Activated CD8-positive, alpha-beta memory T cell treated with anti-CD3 and anti-CD28 coated beads, Interleukin-2, amount 10 ng/mL, durations not matched to agents 7 days and 5 days (primary cell): ENCODE measurements at regions not wholly inside any gene's neighbourhood (a gene's known extent, or its start where the extent isn't known, plus 50 kb on each side); places are given as distances from the start of the nearest gene placed in this dataset.

Source experiments
- ATAC-seq: fragments of 150-1000 bp; cut with Tn5 transposase; one replicate; pipeline ENCODE4 v1.10.0; 2021; ENCODE audit warnings: moderate library complexity
- CTCF ChIA-PET: fragments of 350-600 bp; sonication (Branson Sonifier 250); formaldehyde crosslinking; loops from one replicate; lab custom pipeline; 2021; ENCODE audit warnings: antibody characterized with exemption; lab: Charles Lee
- DNase-seq: peaks from one replicate; pipeline ENCODE4 v3.0.0-alpha.2; 2020
- H3K27ac Mint-ChIP-seq: one replicate; pipeline ENCODE4 v1.8.0; 2021; ENCODE audit warnings: mild to moderate bottlenecking, mixed read lengths
- H3K27me3 Mint-ChIP-seq: one replicate; pipeline ENCODE4 v1.8.0; 2021; ENCODE audit warnings: mixed read lengths
- H3K36me3 Mint-ChIP-seq: one replicate; pipeline ENCODE4 v1.8.0; 2021; ENCODE audit warnings: mild to moderate bottlenecking, mixed read lengths
- H3K4me1 Mint-ChIP-seq: one replicate; pipeline ENCODE4 v1.8.0; 2021; ENCODE audit warnings: mixed read lengths
- H3K4me3 Mint-ChIP-seq: one replicate; pipeline ENCODE4 v1.8.0; 2021; ENCODE audit warnings: mild to moderate bottlenecking, moderate library complexity, mixed read lengths
- H3K9me3 Mint-ChIP-seq: one replicate; pipeline ENCODE4 v1.8.0; 2022; ENCODE audit warnings: low read depth, mixed read lengths

DNA sequence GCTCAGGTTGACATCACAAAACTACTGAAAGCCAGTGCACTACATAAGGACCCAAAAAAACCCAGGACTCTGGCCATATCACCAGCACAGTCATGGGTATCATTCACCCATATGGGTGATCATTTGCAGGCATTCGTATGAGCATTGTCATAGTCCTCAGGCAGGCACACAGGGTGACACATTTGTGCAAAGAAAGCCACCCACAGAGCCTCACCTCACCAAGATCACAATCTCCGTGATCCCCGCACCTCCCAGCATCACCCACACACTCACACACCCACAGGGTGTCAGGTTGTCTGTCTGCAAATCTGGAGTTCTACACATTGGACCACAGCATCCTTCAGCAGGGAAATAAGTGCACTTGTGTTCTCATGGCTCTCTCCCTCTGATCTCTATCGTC lies 166.0 kb upstream of the LPP start:
- Mint-ChIP-seq H3K9me3 (peaks cover 4% of the 10 kb centered on the region), H3K36me3 (peaks cover 6% of the 10 kb centered on the region), H3K4me1 (peaks cover 32% of the 10 kb centered on the region), H3K4me3 (no peak overlapping the region), H3K27ac (peak overlapping the region; percentile 3), H3K27me3 (no peaks in the 10 kb centered on the region)
- DNase-seq (peak; percentile 71), ATAC-seq (peak; percentile 70)
- CTCF ChIA-PET, result interaction anchor here (1.1 kb wide), 1 partner anchor 12 kb away, joined by 3 read pairs; no protein-coding TSS in a partner anchor

DNA sequence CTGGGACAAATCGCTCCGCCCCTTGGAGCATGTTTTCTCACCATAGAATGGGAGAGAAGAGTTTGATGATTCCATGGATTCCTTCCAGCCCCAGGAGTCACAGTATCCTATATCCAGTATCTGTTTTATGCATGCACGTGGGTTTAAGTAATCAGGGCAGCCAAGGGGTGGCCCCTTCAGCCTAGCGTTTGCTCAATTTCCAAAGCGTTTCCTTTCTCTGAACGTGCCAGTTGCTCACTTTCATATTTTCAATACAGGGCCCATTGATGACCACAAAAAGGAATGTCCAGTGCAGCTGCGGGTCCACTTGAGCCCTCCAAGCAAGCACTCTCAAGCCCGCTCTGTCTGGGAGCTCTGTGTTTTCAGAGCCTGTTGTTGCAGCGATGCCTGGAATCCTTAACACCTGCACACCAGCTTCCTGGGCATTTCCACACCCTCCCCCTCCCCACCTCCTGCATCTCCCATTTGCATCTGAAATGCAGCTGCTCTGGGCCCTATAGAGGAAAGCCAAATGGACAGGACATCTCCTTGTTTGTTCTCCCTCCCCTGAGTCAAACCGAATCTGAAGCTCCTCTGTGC lies 164.3 kb upstream of the LPP start:
- Mint-ChIP-seq H3K27me3 (no peaks in the 10 kb centered on the region), H3K27ac (no peak overlapping the region), H3K9me3 (peaks cover 4% of the 10 kb centered on the region), H3K4me1 (peaks cover 45% of the 10 kb centered on the region), H3K36me3 (peaks cover 17% of the 10 kb centered on the region), H3K4me3 (no peak overlapping the region)
- ATAC-seq (no peak), DNase-seq (no peak)
- CTCF ChIA-PET, result interaction anchor here (0.8 to 2.1 kb wide), 3 partner anchors 9 to 249 kb away, joined by 3 to 10 read pairs (median 3); no protein-coding TSS in a partner anchor

DNA sequence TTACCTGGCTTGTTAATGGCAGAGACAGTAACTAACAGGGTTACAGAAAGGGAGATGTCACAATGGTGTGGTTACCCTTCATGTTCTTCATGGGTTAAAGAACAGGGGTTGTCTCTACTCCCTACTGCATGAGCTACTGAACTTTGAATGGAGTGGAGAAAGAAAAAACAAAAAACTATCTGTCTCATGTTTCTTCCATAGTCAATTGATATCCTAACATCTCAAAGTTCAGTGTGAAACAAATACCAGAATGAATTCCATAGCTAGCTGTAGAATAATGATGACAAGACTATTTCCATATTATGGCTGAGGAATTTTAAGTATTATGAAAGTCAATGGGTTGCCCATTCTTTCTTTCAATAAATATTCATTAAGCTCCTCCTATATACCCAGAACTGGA lies 161.3 kb upstream of the LPP start:
- no peaks in the 10 kb centered on the region for H3K27me3 Mint-ChIP-seq
- DNase-seq, result no peak
- H3K4me3 Mint-ChIP-seq, result no peak overlapping the region
- CTCF ChIA-PET, result interaction anchor here (0.8 to 3.3 kb wide), 3 partner anchors 10 to 245 kb away, joined by 3 to 12 read pairs (median 5); no protein-coding TSS in a partner anchor
- peaks cover 48% of the 10 kb centered on the region for H3K4me1 Mint-ChIP-seq
- ATAC-seq, result no peak
- H3K36me3 Mint-ChIP-seq, result peaks cover 23% of the 10 kb centered on the region
- H3K27ac Mint-ChIP-seq, result no peak overlapping the region
- peaks cover 4% of the 10 kb centered on the region for H3K9me3 Mint-ChIP-seq

DNA sequence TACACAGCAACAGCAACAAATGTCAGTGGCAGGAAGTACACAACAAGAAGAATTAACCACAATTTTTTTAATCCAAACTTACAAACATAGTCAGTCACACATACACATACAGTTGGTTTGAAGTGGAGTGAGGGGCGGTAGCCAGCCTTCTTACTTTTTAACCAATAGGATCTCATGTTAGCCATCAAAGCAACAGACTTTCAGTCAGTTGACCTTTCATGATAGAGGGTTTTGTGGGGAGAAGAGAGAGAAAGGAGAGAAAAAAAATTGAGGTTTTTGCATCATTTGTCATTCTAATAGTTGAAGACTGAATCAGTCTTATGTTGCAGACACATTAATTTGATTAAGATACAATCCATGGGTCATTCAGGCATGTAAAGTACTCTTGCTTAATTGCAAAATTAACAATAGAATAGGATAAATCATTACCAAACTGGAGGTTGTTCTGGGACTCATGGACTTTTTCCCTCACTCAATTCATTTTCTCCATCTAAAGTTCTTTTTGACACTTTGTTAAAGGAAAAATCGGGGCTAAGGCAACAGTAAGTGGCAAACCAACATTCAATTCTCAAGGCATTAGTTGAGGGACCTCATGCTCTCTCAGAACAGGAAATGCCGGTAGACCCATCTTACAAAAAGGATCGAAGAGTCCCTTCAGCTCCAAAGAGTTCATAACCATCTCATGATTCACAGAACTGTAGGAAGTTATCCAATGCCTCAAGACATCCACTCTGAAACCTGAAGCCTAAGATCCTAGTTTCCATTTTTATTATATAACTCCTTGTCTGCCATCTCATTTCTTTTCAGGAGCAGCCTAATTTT lies 159.5 kb upstream of the LPP start:
- Mint-ChIP-seq H3K36me3 (peaks cover 24% of the 10 kb centered on the region), H3K4me3 (peak overlapping the region; percentile 10), H3K4me1 (peaks cover 58% of the 10 kb centered on the region), H3K27me3 (no peaks in the 10 kb centered on the region), H3K27ac (peak overlapping the region; percentile 82), H3K9me3 (peaks cover 4% of the 10 kb centered on the region)
- CTCF ChIA-PET, result interaction anchor here (1.3 to 7.2 kb wide), 4 partner anchors 8 to 961 kb away, joined by 3 to 35 read pairs (median 4); no protein-coding TSS in a partner anchor
- peak; percentile 65 for DNase-seq
- peak; percentile 85 for ATAC-seq

DNA sequence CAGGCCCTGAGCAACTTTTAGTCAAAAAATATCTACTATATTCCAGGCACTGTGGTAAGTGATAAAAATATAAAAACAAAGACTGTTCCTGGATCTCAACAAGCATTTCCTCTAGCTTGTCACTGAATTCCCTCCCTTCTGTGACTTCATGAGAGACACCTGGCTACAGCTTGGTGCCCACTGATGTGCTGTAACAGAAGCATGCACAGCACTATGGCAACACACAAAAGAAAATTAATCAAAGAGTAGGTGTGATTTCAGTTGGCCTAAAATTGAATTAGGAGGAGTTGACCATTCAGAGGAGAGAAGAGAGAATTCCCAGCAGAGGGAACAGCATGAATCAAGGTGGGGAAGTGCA lies 158.9 kb upstream of the LPP start:
- DNase-seq (no peak), ATAC-seq (no peak)
- peaks cover 24% of the 10 kb centered on the region for H3K36me3 Mint-ChIP-seq
- CTCF ChIA-PET, result interaction anchor here (1.3 to 7.2 kb wide), 4 partner anchors 9 to 960 kb away, joined by 3 to 35 read pairs (median 4); no protein-coding TSS in a partner anchor
- no peaks in the 10 kb centered on the region for H3K27me3 Mint-ChIP-seq
- peaks cover 64% of the 10 kb centered on the region for H3K4me1 Mint-ChIP-seq
- no peak overlapping the region for H3K4me3 Mint-ChIP-seq
- peaks cover 4% of the 10 kb centered on the region for H3K9me3 Mint-ChIP-seq
- peak overlapping the region; percentile 27 for H3K27ac Mint-ChIP-seq

DNA sequence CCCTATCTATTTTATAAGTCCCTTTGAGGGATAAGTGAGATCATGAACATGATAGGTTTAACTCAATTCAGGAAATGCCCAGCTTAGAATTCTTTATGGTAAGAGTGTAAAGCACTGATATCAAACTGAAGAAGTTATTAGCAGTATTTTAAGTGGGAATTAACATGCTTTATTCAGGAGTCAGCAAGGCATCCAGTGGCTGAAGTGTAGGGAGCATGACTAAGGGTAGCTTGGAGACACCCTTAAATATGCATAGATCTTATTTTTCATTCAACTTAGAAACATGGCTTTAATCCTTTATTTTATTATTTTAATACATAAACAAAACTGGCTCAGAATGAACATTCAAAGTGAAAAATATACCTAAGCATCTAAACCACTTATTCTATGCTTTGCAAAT lies 158.3 kb upstream of the LPP start:
- no peaks in the 10 kb centered on the region for H3K27me3 Mint-ChIP-seq
- peaks cover 27% of the 10 kb centered on the region for H3K36me3 Mint-ChIP-seq
- no peak overlapping the region for H3K27ac Mint-ChIP-seq
- peaks cover 4% of the 10 kb centered on the region for H3K9me3 Mint-ChIP-seq
- no peak for DNase-seq
- ATAC-seq, result no peak
- CTCF ChIA-PET, result interaction anchor here (0.9 to 7.2 kb wide), 8 partner anchors 9 to 959 kb away, joined by 3 to 35 read pairs (median 4); partner anchors contain the start of gene BCL6
- no peak overlapping the region for H3K4me3 Mint-ChIP-seq
- peaks cover 70% of the 10 kb centered on the region for H3K4me1 Mint-ChIP-seq

DNA sequence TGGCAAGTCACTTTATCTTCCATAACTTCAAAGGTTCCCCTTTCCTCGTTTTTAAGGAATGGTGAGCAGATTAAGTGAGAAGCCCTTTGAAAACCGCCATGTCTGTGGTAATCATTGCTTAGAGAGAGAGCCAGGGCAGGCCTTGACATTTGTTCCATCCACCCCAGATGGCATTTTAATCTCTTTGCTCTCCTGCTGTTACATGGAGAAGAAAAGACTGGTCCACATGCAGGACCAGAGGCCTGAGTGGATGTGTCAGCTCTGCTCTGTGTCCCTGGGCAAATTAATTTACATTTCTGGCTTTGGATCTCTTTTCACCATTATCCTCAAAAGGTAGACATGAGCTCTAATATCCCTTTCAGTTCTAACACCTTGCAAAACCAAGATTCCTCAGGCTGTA lies 157.3 kb upstream of the LPP start:
- Mint-ChIP-seq H3K4me1 (peaks cover 78% of the 10 kb centered on the region), H3K36me3 (peaks cover 26% of the 10 kb centered on the region), H3K27ac (no peak overlapping the region), H3K9me3 (no peaks in the 10 kb centered on the region), H3K4me3 (no peak overlapping the region), H3K27me3 (no peaks in the 10 kb centered on the region)
- CTCF ChIA-PET, result interaction anchor here (0.9 to 7.2 kb wide), 8 partner anchors 17 to 257 kb away, joined by 3 to 35 read pairs (median 4); partner anchors contain the start of gene BCL6
- no peak for DNase-seq
- ATAC-seq, result no peak

DNA sequence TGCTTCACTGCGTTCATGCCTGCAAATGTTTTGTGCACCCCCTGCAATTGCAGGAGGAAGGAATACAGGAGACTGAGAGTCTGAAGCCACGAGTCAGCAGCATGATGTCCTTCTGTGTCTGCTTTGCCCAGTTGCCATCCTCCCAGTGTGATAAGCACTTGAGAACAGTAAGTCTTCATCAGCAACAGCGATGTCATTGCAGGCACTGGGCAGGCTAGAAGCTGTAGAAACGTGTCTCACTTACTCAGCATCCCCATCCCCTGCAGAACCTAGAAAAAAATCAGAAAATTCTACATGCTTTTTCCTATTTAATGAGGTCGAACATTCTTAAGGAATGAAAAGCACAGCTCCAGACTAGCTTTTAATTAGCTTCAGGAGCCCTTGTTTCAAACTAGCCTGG lies 156.5 kb upstream of the LPP start:
- ATAC-seq, result no peak
- Mint-ChIP-seq H3K27ac (peak overlapping the region; percentile 42), H3K27me3 (no peaks in the 10 kb centered on the region), H3K9me3 (peaks cover 2% of the 10 kb centered on the region), H3K4me1 (peaks cover 86% of the 10 kb centered on the region), H3K36me3 (peaks cover 28% of the 10 kb centered on the region), H3K4me3 (no peak overlapping the region)
- CTCF ChIA-PET, result interaction anchor here (0.8 to 7.2 kb wide), 7 partner anchors 23 to 258 kb away, joined by 3 to 35 read pairs (median 3); partner anchors contain the start of gene BCL6
- DNase-seq, result no peak

DNA sequence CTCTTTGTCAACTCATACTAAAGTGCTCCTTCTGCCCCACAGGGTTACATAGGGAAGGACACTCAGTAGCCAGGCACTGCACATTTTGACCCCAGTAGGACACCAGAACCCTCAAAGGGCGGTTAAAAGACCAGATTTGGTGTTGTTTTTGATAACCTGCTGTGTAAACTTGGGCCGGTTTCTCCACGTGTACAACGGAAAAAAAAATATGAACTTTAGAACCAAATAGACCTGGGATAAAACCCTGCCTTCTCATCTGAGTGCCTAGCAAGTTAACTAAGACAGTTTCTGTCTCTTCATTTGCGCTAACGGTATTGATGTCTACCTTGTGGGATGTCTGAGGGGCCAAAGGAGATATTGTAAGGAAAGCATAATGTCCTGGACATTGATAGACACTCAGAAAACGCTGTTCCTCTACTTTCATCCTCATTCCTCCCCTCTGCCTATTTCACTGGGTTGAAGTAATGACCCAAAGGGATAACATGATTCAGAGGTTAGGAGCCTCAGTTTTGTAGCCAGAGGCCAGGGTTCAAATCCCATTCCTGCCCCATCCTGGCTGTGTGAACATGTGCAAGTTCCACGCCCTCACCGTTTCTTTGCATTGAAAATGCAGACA lies 155.9 kb upstream of the LPP start:
- ATAC-seq (no peak), DNase-seq (no peak)
- peaks cover 27% of the 10 kb centered on the region for H3K36me3 Mint-ChIP-seq
- H3K27ac Mint-ChIP-seq, result no peak overlapping the region
- H3K4me3 Mint-ChIP-seq, result no peak overlapping the region
- H3K4me1 Mint-ChIP-seq, result peaks cover 87% of the 10 kb centered on the region
- CTCF ChIA-PET, result interaction anchor here (0.8 to 7.2 kb wide), 6 partner anchors 23 to 258 kb away, joined by 3 to 35 read pairs (median 4); partner anchors contain the start of gene BCL6
- H3K27me3 Mint-ChIP-seq, result no peaks in the 10 kb centered on the region
- peaks cover 2% of the 10 kb centered on the region for H3K9me3 Mint-ChIP-seq

DNA sequence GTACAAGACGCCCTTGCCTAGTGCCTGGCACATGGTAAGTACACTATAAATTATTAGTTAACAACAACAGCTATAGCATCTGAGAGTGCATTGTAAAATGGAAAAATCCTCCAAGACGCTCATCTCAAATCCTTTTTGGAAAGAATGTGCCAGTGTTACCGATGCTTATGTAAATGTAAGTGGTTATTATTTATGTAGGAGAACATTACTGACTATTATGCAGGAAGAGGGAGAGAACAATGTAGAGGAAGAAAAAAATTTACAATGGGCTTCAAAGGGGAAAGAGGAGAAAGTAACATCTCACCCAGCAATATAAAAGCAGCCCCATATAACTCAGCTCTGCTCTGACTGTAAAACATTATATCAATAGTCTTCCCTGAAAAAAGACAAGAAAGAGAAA lies 155.3 kb upstream of the LPP start:
- H3K27ac Mint-ChIP-seq, result peak overlapping the region; percentile 65
- no peak for DNase-seq
- CTCF ChIA-PET, result interaction anchor here (0.9 to 7.2 kb wide), 2 partner anchors 24 to 259 kb away, joined by 4 to 35 read pairs; no protein-coding TSS in a partner anchor
- peaks cover 27% of the 10 kb centered on the region for H3K36me3 Mint-ChIP-seq
- H3K27me3 Mint-ChIP-seq, result no peaks in the 10 kb centered on the region
- peaks cover 2% of the 10 kb centered on the region for H3K9me3 Mint-ChIP-seq
- H3K4me3 Mint-ChIP-seq, result no peak overlapping the region
- no peak for ATAC-seq
- H3K4me1 Mint-ChIP-seq, result peaks cover 86% of the 10 kb centered on the region

DNA sequence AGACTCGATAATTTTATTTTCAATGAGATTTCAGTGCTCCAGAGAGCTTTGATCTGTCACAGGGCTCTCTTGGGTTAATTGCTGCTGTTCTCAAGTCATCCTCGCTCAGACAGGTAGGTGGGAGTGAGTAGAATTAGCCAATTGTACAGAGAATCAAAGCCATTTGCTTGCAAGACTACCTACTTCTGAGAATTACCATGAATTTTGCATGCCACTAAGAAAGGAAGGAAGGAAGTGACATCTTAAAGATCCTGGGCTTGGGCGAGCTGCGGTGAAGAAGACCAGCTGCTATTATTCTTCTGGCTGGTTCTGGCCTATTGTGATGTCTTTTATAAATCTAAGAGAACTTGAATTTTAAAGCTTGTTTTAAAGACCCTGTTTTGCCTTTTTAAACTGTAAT lies 154.1 kb upstream of the LPP start:
- H3K9me3 Mint-ChIP-seq, result peaks cover 2% of the 10 kb centered on the region
- peaks cover 74% of the 10 kb centered on the region for H3K4me1 Mint-ChIP-seq
- H3K4me3 Mint-ChIP-seq, result peak overlapping the region; percentile 67
- H3K27me3 Mint-ChIP-seq, result no peaks in the 10 kb centered on the region
- CTCF ChIA-PET, result interaction anchor here (0.8 to 7.2 kb wide), 11 partner anchors 13 to 955 kb away, joined by 3 to 35 read pairs (median 3); partner anchors contain the start of gene BCL6
- ATAC-seq, result peak; percentile 94
- peak overlapping the region; percentile 97 for H3K27ac Mint-ChIP-seq
- DNase-seq, result peak; percentile 82
- H3K36me3 Mint-ChIP-seq, result peaks cover 18% of the 10 kb centered on the region

DNA sequence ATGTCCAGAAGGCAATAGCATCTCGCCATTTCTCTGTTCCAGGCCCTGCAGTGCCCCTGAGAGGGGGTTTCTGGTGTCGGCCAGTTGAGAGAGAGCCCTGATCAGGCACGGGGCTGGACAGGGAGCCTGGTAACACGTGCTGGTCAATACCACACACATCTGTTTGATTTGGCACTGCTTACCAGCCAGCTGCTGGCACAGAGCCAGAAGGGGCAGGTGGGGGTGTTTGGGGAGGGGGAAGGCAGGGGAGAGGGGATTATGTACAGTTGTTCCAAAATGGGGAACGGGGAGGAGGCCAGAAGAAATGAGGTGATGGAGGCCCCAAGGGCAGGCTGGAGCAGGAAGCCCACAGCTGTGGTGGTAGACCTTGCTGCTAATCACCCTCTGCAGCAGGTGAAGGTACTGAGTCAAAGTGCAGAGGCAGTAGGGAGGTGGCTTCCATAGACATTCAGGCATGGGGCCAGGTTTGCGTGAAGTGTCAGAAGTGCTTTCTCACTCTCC lies 153.5 kb upstream of the LPP start:
- DNase-seq, result peak; percentile 54
- no peaks in the 10 kb centered on the region for H3K27me3 Mint-ChIP-seq
- CTCF ChIA-PET, result interaction anchor here (0.8 to 7.2 kb wide), 10 partner anchors 13 to 954 kb away, joined by 3 to 35 read pairs (median 4); partner anchors contain the start of gene BCL6

More for the DNA sequence above, 153.5 kb upstream of the LPP start:
- peak overlapping the region; percentile 67 for H3K4me3 Mint-ChIP-seq
- ATAC-seq, result peak; percentile 28
- peaks cover 15% of the 10 kb centered on the region for H3K36me3 Mint-ChIP-seq
- H3K4me1 Mint-ChIP-seq, result peaks cover 68% of the 10 kb centered on the region
- H3K27ac Mint-ChIP-seq, result peak overlapping the region; percentile 97
- H3K9me3 Mint-ChIP-seq, result peaks cover 2% of the 10 kb centered on the region
